ENCODE measurements at regions not wholly inside any gene's neighbourhood (a gene's known extent, or its start where the extent isn't known, plus 50 kb on each side); places are given as distances from the start of the nearest gene placed in this dataset.

DNA sequence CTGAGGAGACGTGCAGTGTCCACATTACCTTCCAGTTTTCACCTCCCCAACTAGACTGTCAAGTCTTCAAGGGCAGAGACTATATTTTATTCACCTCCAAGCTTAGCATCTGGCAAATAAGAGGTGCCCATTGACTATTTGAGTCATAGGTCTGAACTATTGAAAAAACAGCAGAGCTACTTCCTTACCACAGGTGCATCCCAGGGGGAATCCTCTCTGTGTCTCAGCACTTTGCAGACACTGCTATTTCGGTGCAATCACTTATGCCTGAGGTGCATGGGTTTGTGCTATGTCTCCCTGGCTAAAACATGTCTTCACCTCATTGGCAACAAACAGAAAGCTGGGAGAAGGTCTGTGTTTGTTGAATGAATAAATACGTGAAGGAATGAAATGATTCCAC, 67.8 kb downstream of the SOX11 start:
- H3K4me3 ChIP-seq (replicated peaks in 1 of 2; ENCODE audit: low read depth in 1 of 2, low read length in 2 of 2): no peak overlapping the region
- no peaks in the 10 kb centered on the region for H4K20me1 ChIP-seq (ENCODE audit: insufficient read depth)
- DNase-seq (ENCODE audit: low read depth, low spot score) (no peak), ATAC-seq (no peak)
- H3K4me2 ChIP-seq (ENCODE audit: low read length): no peak overlapping the region
- ChIA-PET POLR2A (no interaction called here), CTCF (no interaction called here), RAD21 (ENCODE audit: low non-redundant PET in 1 of 2, low total read pairs in 2 of 2, uncharacterized antibody in 2 of 2, unreplicated experiment in 2 of 2) (no interaction called here)
- H3K4me1 ChIP-seq (ENCODE audit: control insufficient read depth in 1 of 2, insufficient read depth in 2 of 2, low read length in 2 of 2): no peaks in the 10 kb centered on the region
- BruUV-seq (replicated peaks): no TSS peak
- no peak overlapping the region for H2AFZ ChIP-seq (ENCODE audit: low read depth, low read length, poor library complexity, severe bottlenecking)
- H3K27me3 ChIP-seq (ENCODE audit: insufficient read depth, low read length): no peaks in the 10 kb centered on the region
- no peaks in the 10 kb centered on the region for H3K79me2 ChIP-seq (ENCODE audit: insufficient read depth, low read length)
- no peaks in the 10 kb centered on the region for H3K9me2 ChIP-seq (ENCODE audit: insufficient read depth)
- H3K27ac ChIP-seq (ENCODE audit: low read depth, low read length): no peak overlapping the region
- H3K36me3 ChIP-seq (ENCODE audit: control insufficient read depth in 1 of 2, insufficient read depth in 2 of 2, low read length in 2 of 2): no peaks in the 10 kb centered on the region
- no peak overlapping the region for H3K9ac ChIP-seq (ENCODE audit: low read length)
- intact Hi-C loops (cut with micrococcal nuclease): no loop called here
- peaks cover 7 to 12% of the 10 kb centered on the region in 2 experiments; a peak in 2 of 4 replicates for H3K9me3 ChIP-seq (ENCODE audit: control insufficient read depth in 1 of 2, insufficient read depth in 1 of 2, low read depth in 1 of 2, low read length in 2 of 2)
- TF ChIP-seq CEBPB (IDR thresholded peaks at IDR 0.05; ENCODE audit: low read depth): no peak
- TF ChIP-seq POLR2A (IDR thresholded peaks at IDR 0.05; ENCODE audit: borderline replicate concordance, extremely low read depth, insufficient read depth, insufficient read length): no peak
- TF ChIP-seq, protein P1, sequence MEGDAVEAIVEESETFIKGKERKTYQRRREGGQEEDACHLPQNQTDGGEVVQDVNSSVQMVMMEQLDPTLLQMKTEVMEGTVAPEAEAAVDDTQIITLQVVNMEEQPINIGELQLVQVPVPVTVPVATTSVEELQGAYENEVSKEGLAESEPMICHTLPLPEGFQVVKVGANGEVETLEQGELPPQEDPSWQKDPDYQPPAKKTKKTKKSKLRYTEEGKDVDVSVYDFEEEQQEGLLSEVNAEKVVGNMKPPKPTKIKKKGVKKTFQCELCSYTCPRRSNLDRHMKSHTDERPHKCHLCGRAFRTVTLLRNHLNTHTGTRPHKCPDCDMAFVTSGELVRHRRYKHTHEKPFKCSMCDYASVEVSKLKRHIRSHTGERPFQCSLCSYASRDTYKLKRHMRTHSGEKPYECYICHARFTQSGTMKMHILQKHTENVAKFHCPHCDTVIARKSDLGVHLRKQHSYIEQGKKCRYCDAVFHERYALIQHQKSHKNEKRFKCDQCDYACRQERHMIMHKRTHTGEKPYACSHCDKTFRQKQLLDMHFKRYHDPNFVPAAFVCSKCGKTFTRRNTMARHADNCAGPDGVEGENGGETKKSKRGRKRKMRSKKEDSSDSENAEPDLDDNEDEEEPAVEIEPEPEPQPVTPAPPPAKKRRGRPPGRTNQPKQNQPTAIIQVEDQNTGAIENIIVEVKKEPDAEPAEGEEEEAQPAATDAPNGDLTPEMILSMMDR (IDR thresholded peaks at IDR 0.05 in 2 of 3, conservative IDR thresholded peaks at IDR 0.05 in 1 of 3; ENCODE audit: borderline replicate concordance in 1 of 3, insufficient read depth in 1 of 3, low read depth in 2 of 3, low read length in 2 of 3): no peak
- TF ChIP-seq SIN3A (IDR thresholded peaks at IDR 0.05; ENCODE audit: low read depth): no peak
- no peak for TF ChIP-seq RAD21 (IDR thresholded peaks at IDR 0.05; ENCODE audit: low read depth)
- TF ChIP-seq CBX3 (IDR thresholded peaks at IDR 0.05; ENCODE audit: low read depth): no peak
- TF ChIP-seq EZH2phosphoT487 (IDR thresholded peaks at IDR 0.05; ENCODE audit: borderline replicate concordance): no peak

DNA sequence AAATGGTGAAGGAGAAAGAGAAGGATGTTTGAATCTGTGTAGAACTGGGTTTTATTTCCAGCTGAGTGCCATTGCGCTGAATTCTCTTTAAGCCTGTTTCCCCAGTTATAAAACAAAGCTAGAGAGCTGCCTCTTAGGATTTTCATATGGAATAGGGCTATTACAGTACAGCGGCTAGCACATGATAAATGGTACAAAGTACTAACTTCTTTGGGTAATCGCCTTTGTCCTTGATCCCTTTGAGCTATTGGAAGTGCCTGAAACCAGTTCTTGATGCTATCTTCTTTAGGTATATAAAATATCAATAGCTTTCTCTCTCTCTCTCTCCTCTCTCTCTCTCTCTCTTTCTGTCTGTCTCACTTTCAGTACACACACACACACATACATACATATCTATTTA, 71.3 kb downstream of the SOX11 start:
- Histone ChIP-seq H3K9ac (ENCODE audit: low read length) (no peak overlapping the region), H3K4me2 (ENCODE audit: low read length) (no peak overlapping the region), H3K9me3 (ENCODE audit: control insufficient read depth in 1 of 2, insufficient read depth in 1 of 2, low read depth in 1 of 2, low read length in 2 of 2) (peaks cover 3 to 18% of the 10 kb centered on the region in 2 experiments; a peak in 2 of 4 replicates), H3K9me2 (ENCODE audit: insufficient read depth) (no peaks in the 10 kb centered on the region), H3K4me3 (replicated peaks in 1 of 2; ENCODE audit: low read depth in 1 of 2, low read length in 2 of 2) (no peak overlapping the region), H3K27me3 (ENCODE audit: insufficient read depth, low read length) (no peaks in the 10 kb centered on the region), H3K79me2 (ENCODE audit: insufficient read depth, low read length) (no peaks in the 10 kb centered on the region), H3K36me3 (ENCODE audit: control insufficient read depth in 1 of 2, insufficient read depth in 2 of 2, low read length in 2 of 2) (no peaks in the 10 kb centered on the region), H2AFZ (ENCODE audit: low read depth, low read length, poor library complexity, severe bottlenecking) (no peak overlapping the region), H4K20me1 (ENCODE audit: insufficient read depth) (no peaks in the 10 kb centered on the region), H3K4me1 (ENCODE audit: control insufficient read depth in 1 of 2, insufficient read depth in 2 of 2, low read length in 2 of 2) (no peaks in the 10 kb centered on the region), H3K27ac (ENCODE audit: low read depth, low read length) (no peak overlapping the region)
- DNase-seq (ENCODE audit: low read depth, low spot score): no peak
- ChIA-PET CTCF (no interaction called here), POLR2A (no interaction called here), RAD21 (ENCODE audit: low non-redundant PET in 1 of 2, low total read pairs in 2 of 2, uncharacterized antibody in 2 of 2, unreplicated experiment in 2 of 2) (no interaction called here)
- TF ChIP-seq CEBPB (IDR thresholded peaks at IDR 0.05; ENCODE audit: low read depth) (no peak), EZH2phosphoT487 (IDR thresholded peaks at IDR 0.05; ENCODE audit: borderline replicate concordance) (no peak)
- no peak for ATAC-seq
- intact Hi-C loops (cut with micrococcal nuclease): no loop called here
- no TSS peak for BruUV-seq (replicated peaks)

Data from HCT116 (cell line).